Putamen (tissue), 1 donor: ENCODE measurements at regions not wholly inside any gene's neighbourhood (a gene's known extent, or its start where the extent isn't known, plus 50 kb on each side); places are given as distances from the start of the nearest gene placed in this dataset.
"Not testable (repeated sequence)": the region's sequence is repeated elsewhere in the genome, so short reads cannot be mapped to it uniquely, and the experiment has no call there.

Experiments used
- DNase-seq: peaks from one replicate; pipeline ENCODE4 v3.0.0-alpha.2; 2016; ENCODE audit warnings: low spot score

DNA sequence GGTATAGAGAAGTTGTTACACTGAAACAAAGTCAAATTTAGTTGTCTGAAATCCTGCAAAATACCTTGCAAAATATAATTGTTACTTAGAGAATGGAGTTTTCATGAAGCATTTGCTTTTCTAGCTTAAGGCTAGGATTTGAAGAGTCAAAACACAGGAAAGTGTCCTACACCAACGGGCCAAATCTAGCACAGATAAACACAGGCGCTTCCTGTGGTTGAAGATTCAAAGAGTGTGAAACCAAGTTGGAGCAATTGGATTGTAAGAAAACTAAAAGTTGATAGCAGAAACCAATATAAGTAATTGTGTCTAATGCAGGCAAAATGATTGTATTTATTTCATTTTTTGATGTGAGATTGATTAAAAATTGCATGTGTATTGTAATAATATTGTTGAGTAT is 2002.5 kb upstream of the TENM3 start:
- no peak for DNase-seq

DNA sequence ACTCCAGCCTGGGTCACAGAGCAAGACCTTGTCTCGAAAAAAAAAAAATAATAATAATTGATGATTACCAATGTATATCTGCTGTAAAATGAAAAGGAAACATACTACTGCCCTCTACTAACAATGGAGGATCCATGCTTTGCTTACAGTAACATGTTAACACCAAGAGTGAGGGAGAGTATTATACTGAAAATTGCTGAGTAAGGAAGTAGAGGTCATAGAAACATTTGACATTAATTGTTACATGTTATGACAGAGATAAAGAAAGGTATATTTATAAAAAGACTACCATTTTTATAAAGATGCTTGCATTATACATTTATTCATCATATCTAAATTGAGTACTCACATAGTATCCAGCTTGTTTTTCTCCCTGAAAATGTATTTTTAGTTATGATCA is 1989.8 kb upstream of the TENM3 start:
- no peak for DNase-seq

DNA sequence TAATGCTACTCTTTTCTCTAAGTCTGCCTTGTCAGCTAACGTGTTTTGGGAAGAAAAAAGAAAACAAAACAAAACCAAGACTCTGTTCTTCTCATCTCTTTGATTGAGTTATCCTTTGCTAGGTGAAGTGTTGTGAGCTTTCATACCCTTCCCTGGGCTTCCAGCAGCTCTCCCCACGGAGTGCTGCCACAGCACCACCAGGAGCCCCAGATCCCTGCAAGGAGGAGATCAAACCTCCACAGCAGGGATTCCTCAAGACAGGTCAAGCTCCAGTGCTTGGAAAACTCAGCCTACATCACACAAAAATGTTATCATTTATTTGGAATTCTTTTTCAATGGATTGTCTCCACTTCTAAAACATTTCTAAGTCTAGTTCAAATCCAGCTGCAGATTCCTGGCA is 1981.9 kb upstream of the TENM3 start:
- no peak for DNase-seq

DNA sequence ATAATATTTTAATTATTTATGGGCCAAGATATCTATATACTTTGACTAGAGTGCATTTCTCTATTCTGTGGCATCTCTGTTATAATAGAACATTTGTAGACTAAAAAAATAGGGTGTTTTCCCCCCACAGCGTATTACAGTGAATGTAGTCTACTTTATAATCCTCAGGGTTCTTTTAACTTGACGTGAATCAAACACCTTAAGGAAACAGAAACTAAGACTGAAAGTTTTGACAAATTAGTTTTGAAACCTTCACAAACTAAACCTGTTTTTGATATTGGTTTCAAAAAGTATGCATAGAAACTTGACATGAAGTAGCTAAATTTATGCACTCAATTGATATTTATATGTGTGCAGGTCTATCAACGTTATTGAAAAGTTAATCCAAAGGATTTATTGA is 1963.1 kb upstream of the TENM3 start:
- DNase-seq: no peak

DNA sequence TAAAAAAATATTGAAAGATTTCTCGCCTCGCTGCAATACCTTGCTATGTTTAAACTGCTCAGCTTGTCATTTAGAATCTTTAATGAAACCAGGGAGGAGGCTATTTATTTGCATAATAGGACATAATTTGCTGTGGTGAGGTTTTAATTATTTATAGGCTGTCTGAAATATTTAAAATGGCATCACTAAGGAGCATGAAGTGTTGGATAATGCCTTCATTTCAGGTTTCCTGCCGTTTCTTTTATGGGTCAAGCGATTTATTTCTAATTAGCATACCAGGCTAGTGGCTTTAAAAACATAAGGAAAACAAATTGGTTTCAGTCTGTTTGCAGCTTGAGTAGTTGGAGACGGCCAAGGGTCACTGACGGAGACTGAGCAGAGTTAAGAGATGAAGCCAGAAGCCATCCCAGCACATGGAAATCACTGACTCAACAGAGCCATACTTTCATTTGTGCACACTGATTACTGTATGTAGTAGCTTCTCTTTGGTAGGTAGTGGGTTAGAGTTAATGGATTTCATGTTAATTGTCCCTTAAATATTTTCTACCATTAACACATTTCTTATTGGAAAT is 1962.4 kb upstream of the TENM3 start:
- DNase-seq: no peak

DNA sequence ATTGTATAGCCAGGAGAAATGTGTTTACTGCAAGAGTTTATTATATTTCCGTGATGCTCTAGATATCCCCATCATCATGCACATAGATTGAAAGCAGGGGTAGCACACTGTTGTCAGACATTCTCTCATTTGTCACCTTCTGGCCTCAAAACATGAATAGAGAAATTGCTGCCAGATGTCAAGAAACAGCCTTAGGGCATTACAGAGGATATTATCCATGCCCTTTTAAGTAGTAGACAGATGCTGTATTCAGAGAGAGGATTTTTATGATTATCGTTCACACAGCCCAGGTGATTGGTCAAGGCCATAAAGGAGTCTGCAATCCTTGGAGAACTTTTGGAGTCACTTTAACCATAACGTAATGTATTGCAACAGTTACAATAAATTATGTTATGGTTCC is 1961.5 kb upstream of the TENM3 start:
- no peak for DNase-seq

DNA sequence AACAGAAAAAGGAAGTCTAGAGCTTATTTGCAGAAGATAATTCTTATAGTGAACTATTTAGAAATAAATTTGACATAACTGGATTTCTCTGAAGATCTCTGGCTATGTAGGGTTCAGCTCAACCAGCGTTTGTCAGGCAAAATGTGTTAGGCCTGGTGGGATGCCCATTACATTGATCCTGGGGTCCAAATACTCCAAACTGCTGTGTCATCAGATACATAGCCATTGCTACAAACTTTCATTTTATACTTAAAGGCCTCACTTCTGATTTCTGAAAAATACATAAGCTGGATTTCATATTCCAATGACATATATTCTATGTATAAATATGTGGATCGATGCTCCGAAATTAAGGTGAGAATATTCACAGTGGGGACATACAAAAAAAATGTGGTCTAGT is 1958.9 kb upstream of the TENM3 start:
- no peak for DNase-seq

DNA sequence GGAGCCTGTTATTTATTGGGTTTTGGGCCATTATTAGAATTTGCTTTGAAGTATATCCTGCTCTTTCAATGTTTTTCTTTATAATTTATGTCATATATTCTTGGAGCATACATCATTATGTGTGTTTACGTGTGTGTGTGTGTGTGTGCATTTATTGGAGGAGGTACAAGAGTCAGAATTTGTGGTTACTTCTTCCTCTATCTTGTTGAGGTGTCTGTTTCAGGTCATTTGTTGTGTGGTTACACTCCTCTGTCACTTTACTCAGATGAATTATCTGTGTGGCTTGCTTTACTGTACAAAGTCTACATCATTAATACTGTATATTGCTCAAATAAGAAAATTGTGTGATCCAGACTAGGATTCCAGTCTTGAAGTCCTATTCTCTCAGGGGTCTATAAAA is 1957.4 kb upstream of the TENM3 start:
- DNase-seq: no peak

DNA sequence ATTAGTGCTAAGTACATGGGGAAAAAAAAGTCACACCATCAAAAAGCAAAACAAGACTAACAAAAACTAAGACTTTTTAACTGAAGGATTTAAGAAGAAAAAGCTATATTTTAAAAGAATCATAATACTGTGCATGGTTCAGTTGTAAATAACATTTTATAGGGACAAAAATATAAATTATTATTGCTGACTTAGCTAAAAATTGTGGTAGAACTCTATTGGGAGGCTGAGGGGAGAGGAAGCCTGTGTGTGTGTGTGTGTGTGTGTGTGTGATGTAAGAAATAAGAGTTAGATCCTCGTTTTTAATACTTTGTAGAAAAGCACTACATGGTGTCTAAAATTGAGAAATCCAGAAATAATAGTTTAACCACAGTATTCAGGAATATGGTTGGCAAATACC is 1950.9 kb upstream of the TENM3 start:
- no peak for DNase-seq

DNA sequence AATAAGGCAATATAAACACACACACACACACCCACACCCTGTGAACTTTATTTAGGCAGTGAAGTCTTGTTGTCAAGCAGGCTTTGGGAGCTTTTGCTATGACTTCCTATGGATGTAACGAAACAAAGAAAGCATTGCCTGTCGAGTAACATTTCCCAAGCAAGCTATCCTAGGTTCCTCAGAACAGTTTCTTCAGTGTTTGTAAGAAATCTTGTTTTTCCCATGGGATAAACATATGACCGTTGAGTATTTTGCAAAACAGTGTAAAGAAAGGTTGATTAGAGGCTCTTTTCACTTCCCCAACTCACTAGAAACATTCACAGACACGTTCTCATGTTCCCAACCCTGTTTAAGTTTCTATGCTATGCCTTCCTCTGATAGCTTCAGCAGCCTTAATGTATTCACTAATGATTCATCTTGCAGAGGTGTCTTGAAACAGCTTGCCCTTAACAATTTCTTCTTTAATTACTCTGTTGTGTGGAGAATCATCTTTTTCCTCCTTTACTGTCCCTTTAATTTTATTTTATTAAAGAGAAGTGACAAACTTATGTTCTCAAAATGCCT is 1947.1 kb upstream of the TENM3 start:
- peak; percentile 35 for DNase-seq

DNA sequence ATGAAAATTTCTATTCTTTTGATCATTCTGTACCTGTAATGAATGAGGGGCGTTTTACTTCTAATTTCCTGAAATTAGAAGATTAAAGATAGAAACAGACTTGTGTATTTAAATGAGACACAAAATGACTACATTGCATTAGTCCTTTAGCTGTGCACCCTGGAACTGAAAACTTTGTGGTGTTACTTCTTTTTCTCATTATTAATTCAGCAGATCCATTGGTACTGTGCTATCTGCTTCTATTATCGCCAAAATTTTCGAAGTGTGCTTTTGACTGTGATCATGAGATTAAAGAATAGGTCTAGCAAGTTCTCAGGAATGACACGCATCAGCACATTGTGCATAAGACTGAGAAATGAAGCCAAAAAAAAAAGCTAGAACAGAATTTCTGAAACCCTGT is 1938.9 kb upstream of the TENM3 start:
- DNase-seq: no peak

DNA sequence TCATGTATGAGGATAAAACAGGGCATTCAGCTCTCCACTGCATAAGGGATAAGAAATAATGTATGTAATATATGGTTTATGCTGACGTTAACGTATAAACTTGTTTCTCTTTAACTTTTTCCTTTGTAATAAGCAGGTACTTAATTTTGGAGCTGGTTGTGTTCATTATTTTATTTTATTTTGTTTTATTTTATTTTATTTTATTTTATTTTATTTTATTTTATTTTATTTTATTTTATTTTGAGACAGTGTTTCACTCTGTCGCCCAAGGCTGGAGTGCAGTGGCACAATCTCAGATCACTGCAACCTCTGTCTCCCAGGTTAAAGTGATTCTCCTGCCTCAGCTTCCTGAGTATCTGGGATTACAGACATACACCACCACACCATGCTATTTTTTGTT is 1932.6 kb upstream of the TENM3 start:
- no peak for DNase-seq

DNA sequence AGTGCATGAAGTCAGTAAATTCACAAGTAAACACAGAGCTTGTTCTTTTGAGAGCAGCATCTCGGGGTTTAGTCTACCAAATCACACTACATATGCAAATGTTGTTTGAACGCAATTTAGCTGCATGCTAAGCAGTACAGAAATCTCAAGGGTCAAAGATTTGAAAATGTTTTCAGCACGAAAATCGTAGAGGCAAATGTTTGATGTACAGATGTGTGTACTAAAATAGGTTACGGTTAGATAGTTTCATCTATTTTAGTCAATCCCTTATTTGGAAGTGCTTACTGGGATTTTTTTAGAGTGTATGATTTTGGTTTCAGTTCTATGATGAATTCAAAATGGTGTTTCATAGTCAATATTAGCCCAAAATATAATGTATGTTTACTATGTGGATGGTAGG is 1928.2 kb upstream of the TENM3 start:
- no peak for DNase-seq

DNA sequence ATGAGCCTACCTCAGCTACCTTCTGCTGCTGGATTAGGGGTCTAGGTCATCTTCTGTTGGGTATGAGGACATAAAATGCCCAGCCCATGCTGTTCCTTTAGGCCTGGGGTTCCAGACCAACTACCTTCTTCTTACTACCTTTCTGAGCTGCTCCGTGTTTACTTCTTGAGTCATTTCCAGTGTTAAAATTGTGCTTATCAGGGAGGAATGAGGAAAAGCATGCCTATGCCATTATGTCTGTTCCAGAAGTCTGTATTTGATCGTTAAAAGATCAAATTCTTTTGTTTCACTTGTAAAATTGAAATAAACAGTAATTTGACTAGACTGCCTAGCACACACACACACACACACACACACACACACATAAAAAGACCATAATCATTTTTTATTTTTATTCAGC is 1912.7 kb upstream of the TENM3 start:
- DNase-seq: no peak

DNA sequence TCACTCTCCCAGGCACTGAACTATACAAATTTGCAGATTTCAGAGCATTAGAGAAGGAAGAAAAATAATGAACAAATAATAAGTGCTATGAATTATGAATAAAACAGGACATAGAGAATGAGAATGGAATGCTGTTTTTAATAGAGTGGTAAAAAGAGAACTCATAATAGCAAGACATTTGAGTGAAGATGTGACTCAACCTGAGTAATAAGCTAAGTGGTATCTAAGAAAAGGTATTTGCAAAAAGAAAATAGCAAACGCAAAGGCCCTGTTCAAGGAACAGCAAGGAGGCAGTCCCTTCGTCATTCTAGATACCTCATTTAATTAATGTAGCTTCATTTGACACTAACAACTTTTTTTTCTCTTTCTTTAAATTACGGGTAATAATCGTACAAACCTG is 1910.0 kb upstream of the TENM3 start:
- no peak for DNase-seq

DNA sequence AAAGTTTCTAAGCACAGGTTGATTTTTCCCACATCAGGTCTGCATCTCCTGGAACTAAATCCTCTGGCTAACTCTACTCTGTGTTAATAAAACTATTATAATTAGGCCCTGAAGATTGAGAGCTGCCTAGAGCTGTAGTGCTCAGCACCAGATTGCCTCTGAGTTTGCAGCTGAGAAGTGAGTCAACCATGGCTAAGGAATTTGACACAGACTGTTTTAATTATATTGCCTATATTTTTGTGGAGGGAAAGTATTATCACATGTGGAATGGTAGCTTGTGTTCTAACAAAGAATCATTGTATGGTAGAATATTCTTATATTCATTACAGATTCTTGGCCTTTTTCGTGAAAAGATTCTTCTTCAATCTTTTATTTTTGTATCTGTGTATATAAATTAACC is 1907.6 kb upstream of the TENM3 start:
- no peak for DNase-seq

DNA sequence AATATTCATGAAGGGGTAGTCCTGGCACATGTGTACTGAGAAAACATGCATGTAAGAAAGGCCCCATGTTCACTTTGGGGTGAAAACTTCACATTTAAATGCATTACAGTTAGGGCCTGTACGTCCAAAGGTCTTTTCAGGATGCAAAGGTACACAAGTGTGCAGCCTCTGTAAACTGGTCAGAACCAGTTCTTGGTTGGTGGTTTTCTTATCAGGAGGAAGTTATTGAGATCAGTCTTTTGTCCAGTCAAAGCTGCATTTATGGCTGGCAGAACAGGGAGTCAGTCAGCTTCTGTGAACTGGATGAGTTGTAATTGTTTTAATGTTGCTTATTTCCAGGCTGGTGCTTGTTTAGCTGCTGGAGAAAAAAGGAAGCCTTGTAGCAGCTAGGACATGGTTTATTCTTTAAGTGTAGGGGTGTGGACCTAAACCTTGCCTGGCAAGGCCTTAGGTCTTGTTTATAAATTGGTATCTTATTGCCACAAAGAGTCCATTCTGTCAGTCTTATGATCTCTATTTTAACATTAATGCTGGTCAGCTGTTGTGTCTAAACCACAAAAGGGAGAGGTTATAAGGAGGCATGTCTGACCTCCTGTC is 1906.6 kb upstream of the TENM3 start:
- no peak for DNase-seq

DNA sequence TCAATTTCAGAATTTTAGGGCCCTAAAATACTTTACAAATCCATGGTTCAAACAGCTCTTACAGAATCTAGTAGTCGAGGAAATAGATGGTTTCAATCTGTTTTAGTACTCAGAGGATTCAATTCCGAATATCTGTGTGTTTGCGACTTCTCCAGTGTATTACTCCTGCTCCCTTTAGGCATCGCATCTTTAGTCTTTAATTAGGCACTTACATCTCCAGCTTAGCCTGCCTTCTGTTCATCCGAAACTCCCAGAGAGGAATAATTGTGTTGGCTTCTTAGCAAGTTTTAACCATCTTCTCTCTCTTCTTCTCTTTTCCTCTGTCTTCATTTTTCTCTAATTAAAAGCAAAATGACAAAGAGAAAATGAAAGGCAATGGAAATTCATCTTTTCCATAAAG is 1901.3 kb upstream of the TENM3 start:
- no peak for DNase-seq

DNA sequence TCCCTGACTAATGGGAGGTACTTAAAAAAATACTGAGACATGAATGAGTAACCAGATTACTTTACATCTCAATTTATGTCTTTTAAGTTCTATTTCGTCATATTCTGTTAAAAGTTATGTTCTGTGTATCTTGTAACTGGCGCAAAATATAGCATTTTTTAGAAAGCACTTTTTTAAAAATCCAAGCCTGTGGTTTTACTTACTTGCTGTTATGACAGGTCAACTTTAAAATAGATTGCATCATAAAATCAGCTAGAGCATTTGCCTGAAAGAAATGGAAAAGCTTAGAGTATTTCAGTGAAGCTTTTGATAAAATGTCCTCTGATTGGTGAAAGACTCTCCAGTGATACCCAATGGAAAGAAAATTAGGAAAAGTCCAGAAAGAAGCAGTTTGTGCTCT is 1892.3 kb upstream of the TENM3 start:
- no peak for DNase-seq

DNA sequence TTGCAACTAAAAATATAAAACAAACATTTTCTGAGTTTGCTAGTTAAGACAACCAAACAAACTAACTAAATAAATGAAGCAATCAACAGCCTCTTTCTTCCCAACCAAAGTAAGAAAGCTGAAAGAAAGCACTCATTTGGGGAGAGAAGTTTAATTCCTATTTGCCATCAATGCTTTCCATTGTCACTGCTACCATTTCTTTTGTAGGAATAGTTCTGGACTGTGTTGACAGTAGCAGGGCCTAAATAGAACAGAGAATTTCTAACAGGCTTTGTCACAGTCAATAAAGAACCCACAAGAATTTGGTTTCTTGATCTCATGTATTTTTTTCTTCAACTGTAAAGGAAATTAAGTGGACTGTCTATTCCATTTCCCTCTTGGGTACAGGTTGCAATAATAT is 1886.4 kb upstream of the TENM3 start:
- DNase-seq: no peak

DNA sequence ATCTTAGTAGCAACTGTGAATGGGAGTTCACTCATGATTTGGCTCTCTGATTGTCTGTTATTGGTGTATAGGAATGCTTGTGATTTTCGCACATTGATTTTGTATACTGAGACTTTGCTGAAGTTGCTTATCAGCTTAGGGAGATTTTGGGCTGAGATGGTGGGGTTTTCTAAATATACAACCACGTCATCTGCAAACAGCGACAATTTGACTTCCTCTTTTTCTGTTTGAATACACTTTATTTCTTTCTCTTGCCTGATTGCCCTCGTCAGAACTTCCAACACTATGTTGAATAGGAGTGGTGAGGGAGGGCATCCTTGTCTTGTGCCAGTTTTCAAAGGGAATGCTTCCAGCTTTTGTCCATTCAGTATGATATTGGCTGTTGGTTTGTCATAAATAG is 1883.1 kb upstream of the TENM3 start:
- not testable (repeated sequence) for DNase-seq

DNA sequence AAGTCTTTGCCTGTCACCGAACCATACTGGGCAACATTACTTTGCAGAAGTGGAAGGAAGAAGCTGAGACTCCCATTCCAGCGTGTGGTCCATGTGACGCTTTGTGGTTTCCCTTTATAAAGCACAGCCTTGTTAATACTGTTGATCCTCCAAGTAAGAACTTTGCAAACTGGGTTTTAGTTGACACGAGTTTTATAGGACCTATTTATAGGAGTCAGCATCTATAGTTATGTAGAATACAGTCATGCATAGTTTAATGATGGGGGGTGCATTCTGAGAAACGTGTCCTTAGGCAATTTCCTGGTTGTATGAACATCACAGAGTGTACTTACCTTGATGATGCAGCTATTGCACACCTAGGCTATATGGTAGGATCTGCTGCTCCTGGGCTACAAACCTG is 1879.4 kb upstream of the TENM3 start:
- no peak for DNase-seq

DNA sequence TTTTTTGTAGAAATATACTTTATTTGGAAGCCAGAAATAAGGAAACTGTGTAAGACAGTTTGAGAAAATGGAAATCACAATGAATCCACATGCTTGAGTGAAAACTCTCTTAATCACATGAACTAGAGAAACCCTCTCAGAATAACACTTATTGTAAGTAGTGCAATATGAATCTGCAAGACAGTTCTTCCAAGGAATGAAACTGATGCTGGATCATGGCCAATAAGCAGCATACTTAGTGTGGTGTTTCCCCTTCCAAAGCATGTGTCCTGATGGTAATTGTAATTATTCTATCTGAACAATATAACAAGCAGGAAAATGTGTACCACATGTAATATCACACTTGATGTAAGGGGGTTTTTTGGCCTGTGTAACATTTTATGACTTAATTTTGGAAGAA is 1870.5 kb upstream of the TENM3 start:
- DNase-seq: no peak

DNA sequence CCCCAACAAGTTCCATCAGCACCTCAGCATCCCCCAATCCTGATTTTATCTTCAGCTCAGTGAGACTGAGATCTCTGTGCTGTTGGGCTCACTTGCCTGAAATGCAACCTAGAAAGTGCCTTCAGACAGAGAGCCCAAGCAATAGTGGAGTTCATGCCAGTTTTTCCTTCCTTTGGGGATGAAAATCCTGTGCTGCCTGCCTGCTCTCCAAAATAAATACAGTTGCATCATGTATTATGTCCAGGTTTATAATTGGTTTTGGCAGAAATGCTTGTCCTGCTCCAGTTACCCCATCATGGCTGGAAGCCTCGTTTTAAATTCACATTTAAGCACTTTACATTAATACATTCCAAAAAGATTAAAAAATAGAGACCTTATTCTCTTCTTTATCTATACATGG is 1865.5 kb upstream of the TENM3 start:
- no peak for DNase-seq
